A673 (cell line): ENCODE measurements at regions not wholly inside any gene's neighbourhood (a gene's known extent, or its start where the extent isn't known, plus 50 kb on each side); places are given as distances from the start of the nearest gene placed in this dataset.

Experiments used
- BruUV-seq: library from RNA; stranded (reverse); fragments of 400-500 nt; replicated peaks from 2 replicates; lab custom pipeline; 2021; lab: Mats Ljungman, UMichigan
- CTCF ChIA-PET: fragments of 300-600 bp; sonication (Branson Sonifier 250); formaldehyde crosslinking; loops from one replicate; lab custom pipeline; 2022; ENCODE audit warnings: antibody characterized with exemption; lab: Charles Lee
- POLR2A ChIA-PET: fragments of 300-600 bp; sonication (Branson Sonifier 250); formaldehyde crosslinking; loops from one replicate; lab custom pipeline; 2022; ENCODE audit warnings: antibody characterized with exemption; ENCODE audit not compliant: low non-redundant PET; lab: Charles Lee
- DNase-seq: peaks from one replicate; pipeline ENCODE4 v3.0.0-alpha.2; 2015; ENCODE audit warnings: low spot score
- H3K27ac ChIP-seq: fragments of 200-600 bp; sonication (generic); 2 replicates; pipeline ENCODE4 v1.5.1; 2016; ENCODE audit warnings: mixed run types, low read depth, mild to moderate bottlenecking, mixed read lengths, antibody characterized with exemption, low read length; ENCODE audit not compliant: poor library complexity, severe bottlenecking
- H3K27me3 ChIP-seq: fragments of 200-600 bp; sonication (generic); replicated peaks from 2 replicates; pipeline ENCODE4 v1.6.1; 2017; ENCODE audit warnings: mixed run types, low read depth, mild to moderate bottlenecking, mixed read lengths, antibody characterized with exemption, low read length; ENCODE audit not compliant: insufficient read depth, poor library complexity
- H3K36me3 ChIP-seq: fragments of 200-600 bp; sonication (generic); 2 replicates; pipeline ENCODE4 v1.6.1; 2016; ENCODE audit warnings: mixed run types, mild to moderate bottlenecking, mixed read lengths, antibody characterized with exemption, low read length; ENCODE audit not compliant: insufficient read depth, poor library complexity, severe bottlenecking
- H3K4me1 ChIP-seq: fragments of 200-600 bp; sonication (generic); 2 replicates; pipeline ENCODE4 v1.6.1; 2017; ENCODE audit warnings: mixed run types, mild to moderate bottlenecking, mixed read lengths, antibody characterized with exemption, low read length; ENCODE audit not compliant: insufficient read depth, poor library complexity, severe bottlenecking
- H3K4me3 ChIP-seq: fragments of 200-600 bp; sonication (generic); 2 replicates; pipeline ENCODE4 v1.5.1; 2016; ENCODE audit warnings: low read depth, mixed run types, mild to moderate bottlenecking, mixed read lengths, low read length; ENCODE audit not compliant: poor library complexity, severe bottlenecking
- H3K9me3 ChIP-seq: fragments of 200-600 bp; sonication (generic); 2 replicates; pipeline ENCODE4 v1.6.1; 2016; ENCODE audit warnings: mixed run types, low read depth, mild to moderate bottlenecking, mixed read lengths, antibody characterized with exemption, low read length; ENCODE audit not compliant: poor library complexity, severe bottlenecking
- CTCF ChIP-seq: fragments of 300-800, 200-600 bp; sonication (generic); conservative IDR thresholded peaks from 2 replicates; pipeline ENCODE4 v1.5.1; 2017; ENCODE audit warnings: low read depth, mild to moderate bottlenecking, antibody characterized with exemption, low read length, moderate library complexity, mixed read lengths
- EZH2 ChIP-seq: fragments of 200-600 bp; sonication (generic); IDR thresholded peaks from 2 replicates; pipeline ENCODE4 v1.6.1; 2017; ENCODE audit warnings: borderline replicate concordance, low read depth, mild to moderate bottlenecking, mixed read lengths, antibody characterized with exemption, low read length; ENCODE audit not compliant: poor library complexity, severe bottlenecking
- intact Hi-C: fragments of 100-400 bp; cut with micrococcal nuclease; formaldehyde crosslinking; loops from one replicate; pipeline ENCODE4 v1.10.0; 2022; ENCODE audit not compliant: unreplicated experiment

- intact Hi-C loops, result no loop called here
- no peak for DNase-seq
- H3K9me3 ChIP-seq, result no peaks in the 10 kb centered on the region
- H3K27me3 ChIP-seq, result peaks cover 47% of the 10 kb centered on the region
- H3K4me1 ChIP-seq, result no peaks in the 10 kb centered on the region
- POLR2A ChIA-PET, result no interaction called here
- TF ChIP-seq EZH2 (no peak), CTCF (no peak)
- BruUV-seq, result no TSS peak
- H3K36me3 ChIP-seq, result no peaks in the 10 kb centered on the region
- CTCF ChIA-PET, result no interaction called here
- no peak overlapping the region for H3K4me3 ChIP-seq
- no peak overlapping the region for H3K27ac ChIP-seq
These were observed 103.2 kb upstream of the ESRRB start for GRCh38 chr14:76272774-76273173.

GRCh38 chr14:76273346-76273745 is 102.6 kb upstream of the ESRRB start:
- H3K27me3 ChIP-seq, result peaks cover 43% of the 10 kb centered on the region
- BruUV-seq, result no TSS peak
- TF ChIP-seq CTCF (no peak), EZH2 (no peak)
- H3K36me3 ChIP-seq, result no peaks in the 10 kb centered on the region
- H3K4me1 ChIP-seq, result no peaks in the 10 kb centered on the region
- ChIA-PET CTCF (no interaction called here), POLR2A (no interaction called here)
- DNase-seq, result no peak
- no peak overlapping the region for H3K27ac ChIP-seq
- intact Hi-C loops, result no loop called here
- H3K4me3 ChIP-seq, result no peak overlapping the region
- no peaks in the 10 kb centered on the region for H3K9me3 ChIP-seq

- no TSS peak for BruUV-seq
These were observed 101.6 kb upstream of the ESRRB start for GRCh38 chr14:76274324-76274723.

More at GRCh38 chr14:76274324-76274723, 101.6 kb upstream of the ESRRB start:
- ChIA-PET CTCF (no interaction called here), POLR2A (no interaction called here)
- no peak for DNase-seq
- Histone ChIP-seq H3K27ac (no peak overlapping the region), H3K4me1 (no peaks in the 10 kb centered on the region), H3K27me3 (peaks cover 33% of the 10 kb centered on the region), H3K4me3 (no peak overlapping the region), H3K36me3 (no peaks in the 10 kb centered on the region), H3K9me3 (no peaks in the 10 kb centered on the region)
- TF ChIP-seq CTCF (no peak), EZH2 (no peak)
- intact Hi-C loops, result no loop called here
